Esophagus squamous epithelium (tissue), 4 donors: ENCODE measurements at regions not wholly inside any gene's neighbourhood (a gene's known extent, or its start where the extent isn't known, plus 50 kb on each side); places are given as distances from the start of the nearest gene placed in this dataset.

Experiments used
- CTCF ChIP-seq, 6 experiments: fragments of 450-650 bp in 4 of 6; fragments of 200-600 bp in 2 of 6; sonication (generic) in 2 of 6; IDR thresholded peaks; one replicate each; pipeline ENCODE4 v1.5.1; 2016 to 2019; ENCODE audit warnings: antibody characterized with exemption in 6 of 6, mild to moderate bottlenecking in 4 of 6, moderate library complexity in 4 of 6
- POLR2A ChIP-seq, 4 donors: fragments of 450-650 bp; IDR thresholded peaks; one replicate each; pipeline ENCODE4 v1.6.1; 2017; ENCODE audit warnings: antibody characterized with exemption in 4 of 4, mild to moderate bottlenecking in 4 of 4, moderate library complexity in 3 of 4

GRCh38 chr22:27207907-27208306 is 550.5 kb downstream of the MIAT start:
- TF ChIP-seq CTCF (IDR thresholded peaks at IDR 0.05) (no peak), POLR2A (IDR thresholded peaks at IDR 0.05) (no peak)
